Rectal smooth muscle tissue (tissue), 1 donor: ENCODE measurements at regions not wholly inside any gene's neighbourhood (a gene's known extent, or its start where the extent isn't known, plus 50 kb on each side); places are given as distances from the start of the nearest gene placed in this dataset.

Experiments
- H3K27ac ChIP-seq: one replicate; pipeline ENCODE4 v1.7.0; 2013; ENCODE audit warnings: low read depth, low read length, inconsistent platforms
- H3K27me3 ChIP-seq: one replicate; pipeline ENCODE4 v1.7.0; 2013; ENCODE audit warnings: low read length; ENCODE audit not compliant: control insufficient read depth, insufficient read depth
- H3K36me3 ChIP-seq: one replicate; pipeline ENCODE4 v1.7.0; 2013; ENCODE audit warnings: low read length; ENCODE audit not compliant: control insufficient read depth, insufficient read depth
- H3K4me1 ChIP-seq: one replicate; pipeline ENCODE4 v1.7.0; 2013; ENCODE audit warnings: low read length; ENCODE audit not compliant: control insufficient read depth, insufficient read depth
- H3K4me3 ChIP-seq: one replicate; pipeline ENCODE4 v1.7.0; 2013; ENCODE audit warnings: low read length
- H3K9ac ChIP-seq: one replicate; pipeline ENCODE4 v1.7.0; 2013; ENCODE audit warnings: low read length

- Histone ChIP-seq H3K27me3 (no peaks in the 10 kb centered on the region), H3K4me1 (no peaks in the 10 kb centered on the region), H3K36me3 (no peaks in the 10 kb centered on the region), H3K27ac (no peak overlapping the region), H3K4me3 (no peak overlapping the region), H3K9ac (no peak overlapping the region)
Observed at GRCh38 chr15:93730724-93731123, 500.6 kb upstream of the MCTP2 start.

GRCh38 chr15:93722165-93722564 lies 509.2 kb upstream of the MCTP2 start:
- no peak overlapping the region for H3K9ac ChIP-seq
- H3K4me1 ChIP-seq: no peaks in the 10 kb centered on the region
- no peak overlapping the region for H3K27ac ChIP-seq
- H3K36me3 ChIP-seq: no peaks in the 10 kb centered on the region
- H3K27me3 ChIP-seq: no peaks in the 10 kb centered on the region
- no peak overlapping the region for H3K4me3 ChIP-seq

DNA sequence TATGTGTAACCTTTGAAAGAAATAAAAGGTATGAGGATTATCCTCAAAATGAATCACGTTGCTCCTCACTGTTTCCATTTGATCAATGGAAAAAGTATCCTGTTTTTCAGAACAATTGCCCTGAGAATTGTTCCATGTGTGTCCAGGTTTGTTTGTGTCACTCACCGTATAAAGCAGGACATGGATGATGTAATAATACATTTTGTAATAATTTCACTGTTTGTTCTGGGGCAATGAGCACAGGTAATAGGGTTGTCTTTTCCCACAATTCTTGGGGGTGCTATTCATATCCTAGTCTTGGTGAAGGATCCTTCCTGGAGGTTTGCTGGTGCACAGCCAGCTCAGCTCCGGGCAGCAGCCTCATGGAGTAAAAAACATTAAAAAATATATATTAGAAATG lies 510.8 kb upstream of the MCTP2 start:
- no peaks in the 10 kb centered on the region for H3K36me3 ChIP-seq
- no peak overlapping the region for H3K9ac ChIP-seq
- no peaks in the 10 kb centered on the region for H3K4me1 ChIP-seq
- no peaks in the 10 kb centered on the region for H3K27me3 ChIP-seq
- H3K27ac ChIP-seq: no peak overlapping the region
- no peak overlapping the region for H3K4me3 ChIP-seq

- no peaks in the 10 kb centered on the region for H3K27me3 ChIP-seq
- H3K36me3 ChIP-seq: no peaks in the 10 kb centered on the region
- H3K9ac ChIP-seq: no peak overlapping the region
- no peak overlapping the region for H3K4me3 ChIP-seq
- no peaks in the 10 kb centered on the region for H3K4me1 ChIP-seq
- H3K27ac ChIP-seq: no peak overlapping the region
Observed at GRCh38 chr15:93719921-93720351, 511.4 kb upstream of the MCTP2 start.

- no peaks in the 10 kb centered on the region for H3K4me1 ChIP-seq
- H3K27me3 ChIP-seq: no peaks in the 10 kb centered on the region
- no peak overlapping the region for H3K4me3 ChIP-seq
- no peaks in the 10 kb centered on the region for H3K36me3 ChIP-seq
- no peak overlapping the region for H3K27ac ChIP-seq
- H3K9ac ChIP-seq: no peak overlapping the region
Observed at GRCh38 chr15:93716615-93717231, 514.6 kb upstream of the MCTP2 start.

- no peaks in the 10 kb centered on the region for H3K27me3 ChIP-seq
- no peaks in the 10 kb centered on the region for H3K36me3 ChIP-seq
- no peak overlapping the region for H3K4me3 ChIP-seq
- H3K9ac ChIP-seq: no peak overlapping the region
- H3K4me1 ChIP-seq: no peaks in the 10 kb centered on the region
- H3K27ac ChIP-seq: no peak overlapping the region
Observed at GRCh38 chr15:93709708-93710107, 521.7 kb upstream of the MCTP2 start.

- Histone ChIP-seq H3K36me3 (no peaks in the 10 kb centered on the region), H3K9ac (no peak overlapping the region), H3K27ac (no peak overlapping the region), H3K27me3 (no peaks in the 10 kb centered on the region), H3K4me3 (no peak overlapping the region), H3K4me1 (no peaks in the 10 kb centered on the region)
Observed at GRCh38 chr15:93708724-93709445, 522.5 kb upstream of the MCTP2 start.

- Histone ChIP-seq H3K9ac (no peak overlapping the region), H3K27me3 (no peaks in the 10 kb centered on the region), H3K27ac (no peak overlapping the region), H3K36me3 (no peaks in the 10 kb centered on the region), H3K4me1 (no peaks in the 10 kb centered on the region), H3K4me3 (no peak overlapping the region)
Observed at GRCh38 chr15:93707751-93708150, 523.6 kb upstream of the MCTP2 start.

GRCh38 chr15:93706495-93707292 lies 524.7 kb upstream of the MCTP2 start:
- H3K27ac ChIP-seq: no peak overlapping the region
- H3K4me1 ChIP-seq: no peaks in the 10 kb centered on the region
- H3K4me3 ChIP-seq: no peak overlapping the region
- H3K27me3 ChIP-seq: no peaks in the 10 kb centered on the region
- no peaks in the 10 kb centered on the region for H3K36me3 ChIP-seq
- no peak overlapping the region for H3K9ac ChIP-seq

GRCh38 chr15:93705753-93706455 lies 525.5 kb upstream of the MCTP2 start:
- Histone ChIP-seq H3K27ac (no peak overlapping the region), H3K4me1 (no peaks in the 10 kb centered on the region), H3K9ac (no peak overlapping the region), H3K36me3 (no peaks in the 10 kb centered on the region), H3K27me3 (no peaks in the 10 kb centered on the region), H3K4me3 (no peak overlapping the region)

GRCh38 chr15:93703092-93703739 lies 528.1 kb upstream of the MCTP2 start:
- Histone ChIP-seq H3K27me3 (no peaks in the 10 kb centered on the region), H3K36me3 (no peaks in the 10 kb centered on the region), H3K4me3 (no peak overlapping the region), H3K27ac (no peak overlapping the region), H3K4me1 (no peaks in the 10 kb centered on the region), H3K9ac (no peak overlapping the region)

DNA sequence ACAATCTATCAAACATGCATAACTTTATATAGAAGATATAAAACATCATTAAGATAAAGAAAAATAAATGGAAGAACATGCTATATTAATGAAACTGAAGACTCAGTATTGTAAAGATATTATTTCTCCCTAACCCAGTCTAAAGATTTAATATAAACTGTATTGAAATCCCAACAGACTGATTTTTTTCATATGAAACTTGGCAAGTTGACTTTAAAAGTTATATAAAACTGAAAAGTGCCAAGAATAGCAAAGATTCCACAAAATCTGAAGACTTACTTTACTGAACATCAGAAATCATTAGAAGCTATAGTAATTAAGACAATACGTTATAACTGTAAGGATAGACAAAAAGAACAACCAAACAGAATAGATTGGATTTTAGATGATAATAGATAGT lies 531.3 kb upstream of the MCTP2 start:
- no peak overlapping the region for H3K4me3 ChIP-seq
- no peaks in the 10 kb centered on the region for H3K4me1 ChIP-seq

More for the DNA sequence above, 531.3 kb upstream of the MCTP2 start:
- Histone ChIP-seq H3K27ac (no peak overlapping the region), H3K9ac (no peak overlapping the region), H3K27me3 (no peaks in the 10 kb centered on the region), H3K36me3 (no peaks in the 10 kb centered on the region)
